ENCODE measurements at regions not wholly inside any gene's neighbourhood (a gene's known extent, or its start where the extent isn't known, plus 50 kb on each side); places are given as distances from the start of the nearest gene placed in this dataset.

DNA sequence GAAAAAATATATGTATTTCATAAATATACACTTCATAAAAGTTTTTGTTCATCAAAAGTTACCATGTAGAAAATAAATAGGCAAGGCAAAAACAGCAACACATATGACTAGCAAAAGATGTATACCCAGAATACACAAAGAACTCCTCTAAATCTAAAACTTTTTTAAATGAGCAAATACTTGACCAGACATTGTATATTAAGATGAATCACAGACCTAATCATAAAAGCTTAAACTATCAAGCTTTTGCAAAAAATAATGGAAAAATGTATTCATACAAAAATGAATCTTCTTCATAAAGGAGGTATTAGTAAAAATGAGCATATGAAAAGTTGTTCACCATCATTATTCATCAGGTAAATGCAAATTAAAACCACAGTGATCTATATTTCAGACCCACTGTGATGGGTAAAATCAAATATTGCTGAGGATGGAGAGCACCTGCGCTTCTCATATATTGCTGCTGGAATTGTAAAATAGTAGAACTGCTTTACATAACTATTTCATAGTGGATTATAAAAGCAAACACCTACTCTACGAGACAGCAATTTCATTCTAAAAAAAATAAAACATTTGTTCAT, 78.3 kb upstream of the RGS1 start:
- TF ChIP-seq, protein P1, sequence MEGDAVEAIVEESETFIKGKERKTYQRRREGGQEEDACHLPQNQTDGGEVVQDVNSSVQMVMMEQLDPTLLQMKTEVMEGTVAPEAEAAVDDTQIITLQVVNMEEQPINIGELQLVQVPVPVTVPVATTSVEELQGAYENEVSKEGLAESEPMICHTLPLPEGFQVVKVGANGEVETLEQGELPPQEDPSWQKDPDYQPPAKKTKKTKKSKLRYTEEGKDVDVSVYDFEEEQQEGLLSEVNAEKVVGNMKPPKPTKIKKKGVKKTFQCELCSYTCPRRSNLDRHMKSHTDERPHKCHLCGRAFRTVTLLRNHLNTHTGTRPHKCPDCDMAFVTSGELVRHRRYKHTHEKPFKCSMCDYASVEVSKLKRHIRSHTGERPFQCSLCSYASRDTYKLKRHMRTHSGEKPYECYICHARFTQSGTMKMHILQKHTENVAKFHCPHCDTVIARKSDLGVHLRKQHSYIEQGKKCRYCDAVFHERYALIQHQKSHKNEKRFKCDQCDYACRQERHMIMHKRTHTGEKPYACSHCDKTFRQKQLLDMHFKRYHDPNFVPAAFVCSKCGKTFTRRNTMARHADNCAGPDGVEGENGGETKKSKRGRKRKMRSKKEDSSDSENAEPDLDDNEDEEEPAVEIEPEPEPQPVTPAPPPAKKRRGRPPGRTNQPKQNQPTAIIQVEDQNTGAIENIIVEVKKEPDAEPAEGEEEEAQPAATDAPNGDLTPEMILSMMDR (IDR thresholded peaks at IDR 0.05 in 8 of 11, conservative IDR thresholded peaks at IDR 0.05 in 3 of 11), result no peak
- TF ChIP-seq POLR2A (IDR thresholded peaks at IDR 0.05), result no peak

All from spleen (tissue), 7 donors.